Immature natural killer cell (primary cell): ENCODE measurements at regions not wholly inside any gene's neighbourhood (a gene's known extent, or its start where the extent isn't known, plus 50 kb on each side); places are given as distances from the start of the nearest gene placed in this dataset.

Experiments used
- DNase-seq, 3 donors: peaks; one replicate each; pipeline ENCODE4 v3.0.0; 2022; ENCODE audit warnings: mixed read lengths in 1 of 3
- H3K27ac Mint-ChIP-seq, 6 donors: one replicate each; pipeline ENCODE4 v1.8.0; 2020; ENCODE audit warnings: mixed read lengths in 6 of 6, mild to moderate bottlenecking in 5 of 6, inconsistent platforms in 4 of 6, moderate library complexity in 3 of 6
- H3K27me3 Mint-ChIP-seq, 3 donors: one replicate each; pipeline ENCODE4 v1.8.0; 2020 to 2021; ENCODE audit warnings: low read depth in 3 of 3, mild to moderate bottlenecking in 3 of 3, mixed read lengths in 3 of 3, moderate library complexity in 3 of 3, inconsistent platforms in 1 of 3
- H3K36me3 Mint-ChIP-seq, 3 donors: one replicate each; pipeline ENCODE4 v1.8.0; 2020; ENCODE audit warnings: mixed read lengths in 3 of 3, inconsistent platforms in 2 of 3, mild to moderate bottlenecking in 2 of 3
- H3K4me1 Mint-ChIP-seq, 2 donors: one replicate each; pipeline ENCODE4 v1.8.0; 2020; ENCODE audit warnings: inconsistent platforms in 2 of 2, mild to moderate bottlenecking in 2 of 2, mixed read lengths in 2 of 2, moderate library complexity in 1 of 2
- H3K4me3 Mint-ChIP-seq, 5 donors: one replicate each; pipeline ENCODE4 v1.8.0; 2020; ENCODE audit warnings: mild to moderate bottlenecking in 5 of 5, mixed read lengths in 5 of 5, inconsistent platforms in 3 of 5, moderate library complexity in 3 of 5
- H3K9me3 Mint-ChIP-seq, 6 donors: one replicate each; pipeline ENCODE4 v1.8.0; 2020; ENCODE audit warnings: mild to moderate bottlenecking in 6 of 6, mixed read lengths in 6 of 6, inconsistent platforms in 4 of 6, moderate library complexity in 3 of 6

GRCh38 chr5:179415291-179416060, 70.2 kb upstream of the ADAMTS2 start:
- no peak for DNase-seq
- peaks cover 0 to 5% (median 1%) of the 10 kb centered on the region in 3 donors for H3K27me3 Mint-ChIP-seq
- H3K4me3 Mint-ChIP-seq: no peak overlapping the region
- no peaks in the 10 kb centered on the region for H3K36me3 Mint-ChIP-seq
- no peaks in the 10 kb centered on the region for H3K4me1 Mint-ChIP-seq
- H3K27ac Mint-ChIP-seq: no peak overlapping the region
- no peaks in the 10 kb centered on the region for H3K9me3 Mint-ChIP-seq

GRCh38 chr5:179414459-179415261, 69.4 kb upstream of the ADAMTS2 start:
- DNase-seq: no peak
- H3K27me3 Mint-ChIP-seq: peaks cover 0 to 6% (median 1%) of the 10 kb centered on the region in 3 donors
- H3K4me1 Mint-ChIP-seq: no peaks in the 10 kb centered on the region
- H3K36me3 Mint-ChIP-seq: no peaks in the 10 kb centered on the region
- no peak overlapping the region for H3K27ac Mint-ChIP-seq
- H3K9me3 Mint-ChIP-seq: no peaks in the 10 kb centered on the region
- H3K4me3 Mint-ChIP-seq: no peak overlapping the region

GRCh38 chr5:179413711-179414458, 68.6 kb upstream of the ADAMTS2 start:
- no peak for DNase-seq
- Mint-ChIP-seq H3K9me3 (no peaks in the 10 kb centered on the region), H3K4me3 (no peak overlapping the region), H3K27me3 (peaks cover 1 to 9% (median 2%) of the 10 kb centered on the region in 3 donors), H3K36me3 (no peaks in the 10 kb centered on the region), H3K27ac (no peak overlapping the region), H3K4me1 (no peaks in the 10 kb centered on the region)

GRCh38 chr5:179413086-179413690, 67.9 kb upstream of the ADAMTS2 start:
- no peak overlapping the region for H3K4me3 Mint-ChIP-seq
- H3K4me1 Mint-ChIP-seq: no peaks in the 10 kb centered on the region
- peaks cover 1 to 9% (median 3%) of the 10 kb centered on the region in 3 donors for H3K27me3 Mint-ChIP-seq
- H3K27ac Mint-ChIP-seq: no peak overlapping the region
- H3K36me3 Mint-ChIP-seq: no peaks in the 10 kb centered on the region
- DNase-seq: no peak
- H3K9me3 Mint-ChIP-seq: no peaks in the 10 kb centered on the region

GRCh38 chr5:179411161-179411841, 66.0 kb upstream of the ADAMTS2 start:
- no peak for DNase-seq

GRCh38 chr5:179410291-179411160, 65.3 kb upstream of the ADAMTS2 start:
- Mint-ChIP-seq H3K36me3 (no peaks in the 10 kb centered on the region), H3K4me3 (no peak overlapping the region), H3K27me3 (peaks cover 1 to 6% (median 4%) of the 10 kb centered on the region in 3 donors), H3K27ac (no peak overlapping the region), H3K9me3 (no peaks in the 10 kb centered on the region), H3K4me1 (no peaks in the 10 kb centered on the region)
- no peak for DNase-seq

More at GRCh38 chr5:179411161-179411841, 66.0 kb upstream of the ADAMTS2 start:
- Mint-ChIP-seq H3K4me1 (no peaks in the 10 kb centered on the region), H3K4me3 (no peak overlapping the region), H3K27ac (no peak overlapping the region), H3K36me3 (no peaks in the 10 kb centered on the region), H3K27me3 (peaks cover 1 to 6% (median 4%) of the 10 kb centered on the region in 3 donors), H3K9me3 (no peaks in the 10 kb centered on the region)

- Mint-ChIP-seq H3K27ac (no peak overlapping the region), H3K9me3 (no peaks in the 10 kb centered on the region), H3K36me3 (no peaks in the 10 kb centered on the region), H3K4me1 (no peaks in the 10 kb centered on the region), H3K27me3 (peaks cover 1 to 6% (median 4%) of the 10 kb centered on the region in 3 donors), H3K4me3 (no peak overlapping the region)
- DNase-seq: no peak
Measured at GRCh38 chr5:179409806-179410205, 64.5 kb upstream of the ADAMTS2 start.

- no peak overlapping the region for H3K4me3 Mint-ChIP-seq
- H3K9me3 Mint-ChIP-seq: peaks cover 0 to 1% (median 0%) of the 10 kb centered on the region in 6 donors
- H3K27me3 Mint-ChIP-seq: peaks cover 1 to 9% (median 4%) of the 10 kb centered on the region in 3 donors
- no peaks in the 10 kb centered on the region for H3K4me1 Mint-ChIP-seq
- no peak overlapping the region for H3K27ac Mint-ChIP-seq
- no peaks in the 10 kb centered on the region for H3K36me3 Mint-ChIP-seq
- DNase-seq: no peak
Measured at GRCh38 chr5:179408611-179409010, 63.4 kb upstream of the ADAMTS2 start.

GRCh38 chr5:179407191-179408175, 62.2 kb upstream of the ADAMTS2 start:
- no peak for DNase-seq
- Mint-ChIP-seq H3K4me1 (no peaks in the 10 kb centered on the region), H3K36me3 (no peaks in the 10 kb centered on the region), H3K27ac (no peak overlapping the region), H3K9me3 (peaks cover 0 to 1% (median 0%) of the 10 kb centered on the region in 6 donors), H3K27me3 (peaks cover 0 to 9% (median 4%) of the 10 kb centered on the region in 3 donors), H3K4me3 (no peak overlapping the region)

GRCh38 chr5:179406031-179406961, 61.0 kb upstream of the ADAMTS2 start:
- DNase-seq: no peak
- Mint-ChIP-seq H3K27me3 (peaks cover 0 to 9% (median 4%) of the 10 kb centered on the region in 3 donors), H3K27ac (no peak overlapping the region), H3K4me3 (no peak overlapping the region), H3K36me3 (no peaks in the 10 kb centered on the region), H3K9me3 (peaks cover 0 to 4% (median 2%) of the 10 kb centered on the region in 6 donors), H3K4me1 (no peaks in the 10 kb centered on the region)
